Tibial nerve (tissue), 4 donors: ENCODE measurements at regions not wholly inside any gene's neighbourhood (a gene's known extent, or its start where the extent isn't known, plus 50 kb on each side); places are given as distances from the start of the nearest gene placed in this dataset.

Experiments
- DNase-seq, 2 donors: peaks; one replicate each; pipeline ENCODE4 v3.0.0-alpha.2; 2019; ENCODE audit warnings: low spot score in 2 of 2
- H3K27ac ChIP-seq, 4 donors: fragments of 200-600 bp; sonication (generic) in 3 of 4; one replicate each; pipeline ENCODE4 v1.5.1; 2017 to 2019; ENCODE audit warnings: mild to moderate bottlenecking in 1 of 4
- H3K27me3 ChIP-seq, 2 donors: fragments of 200-600 bp; sonication (generic) in 1 of 2; one replicate each; pipeline versions ENCODE4 v1.5.1 to v1.6.0; 2017 to 2019
- H3K36me3 ChIP-seq, 3 donors: fragments of 200-600 bp; sonication (generic); one replicate each; pipeline ENCODE4 v1.5.1; 2018 to 2019
- H3K4me1 ChIP-seq, 4 donors: fragments of 200-600 bp; sonication (generic) in 3 of 4; one replicate each; pipeline ENCODE4 v1.5.1; 2017 to 2019
- H3K4me3 ChIP-seq, 4 donors: fragments of 200-600 bp; sonication (generic) in 3 of 4; one replicate each; pipeline ENCODE4 v1.5.1; 2017 to 2019; ENCODE audit warnings: mild to moderate bottlenecking in 1 of 4, moderate library complexity in 1 of 4
- H3K9me3 ChIP-seq, 4 donors: fragments of 200-600 bp; sonication (generic) in 3 of 4; one replicate each; pipeline ENCODE4 v1.5.1; 2017 to 2019
- EP300 ChIP-seq, 2 donors: sonication (generic); formaldehyde crosslinking; IDR thresholded peaks; one replicate each; pipeline ENCODE4 v1.6.1; 2017; ENCODE audit warnings: antibody characterized with exemption in 2 of 2, mild to moderate bottlenecking in 1 of 2
- POLR2A ChIP-seq, 2 donors: fragments of 450-650 bp; IDR thresholded peaks; one replicate each; pipeline ENCODE4 v1.6.1; 2017; ENCODE audit warnings: antibody characterized with exemption in 2 of 2, mild to moderate bottlenecking in 2 of 2, moderate library complexity in 2 of 2
- WGBS, 2 donors: methylation state at CpG; one replicate each; pipeline ENCODE4 v1.1.5; 2018; 5-methylcytosine and 5-hydroxymethylcytosine counted together
- TF ChIP-seq, protein P1 (sequence below), 5 experiments: fragments of 200-600 bp in 3 of 5; fragments of 450-650 bp in 2 of 5; sonication (generic) in 3 of 5; IDR thresholded peaks; one replicate each; pipeline ENCODE4 v1.5.1; 2016 to 2019; ENCODE audit warnings: antibody characterized with exemption in 5 of 5, mild to moderate bottlenecking in 3 of 5, moderate library complexity in 2 of 5

DNA sequence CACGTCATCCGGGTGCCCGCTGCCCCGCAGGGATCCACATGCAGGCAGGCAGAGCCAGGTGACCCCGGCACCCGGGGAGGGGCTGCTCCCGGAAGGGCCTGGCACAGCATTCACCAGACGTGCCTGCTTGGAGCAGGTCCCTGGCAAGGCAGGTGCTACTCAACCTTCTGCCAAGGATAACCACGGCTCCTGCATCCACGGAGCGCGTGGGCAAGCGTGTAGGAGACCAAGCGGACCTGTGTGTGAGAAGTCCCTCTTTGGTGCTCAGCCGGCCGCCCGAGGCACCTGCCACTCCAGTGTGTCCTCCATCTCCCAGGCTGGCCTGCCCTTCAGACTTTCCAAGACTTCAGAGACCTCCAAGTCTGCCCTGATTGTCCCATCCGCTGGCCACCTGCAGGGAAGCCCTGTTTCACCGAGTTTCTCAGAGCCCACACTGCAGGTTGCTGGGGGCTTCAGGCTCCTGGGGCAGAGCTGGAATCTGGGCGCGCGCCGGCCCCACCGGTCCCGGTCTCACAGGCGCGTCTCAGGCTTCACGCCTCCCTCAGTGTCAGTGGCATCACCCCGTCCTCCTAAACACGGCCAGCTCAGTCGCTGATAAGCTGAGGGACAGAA is 124.3 kb downstream of the DLL1 start:
- DNase-seq, result no peak
- WGBS, 2 donors, result 81 to 82% methylated on average over 30 of the region's 31 CpGs
- no peaks in the 10 kb centered on the region for H3K36me3 ChIP-seq
- no peak for TF ChIP-seq POLR2A (IDR thresholded peaks at IDR 0.05)
- TF ChIP-seq, protein P1, sequence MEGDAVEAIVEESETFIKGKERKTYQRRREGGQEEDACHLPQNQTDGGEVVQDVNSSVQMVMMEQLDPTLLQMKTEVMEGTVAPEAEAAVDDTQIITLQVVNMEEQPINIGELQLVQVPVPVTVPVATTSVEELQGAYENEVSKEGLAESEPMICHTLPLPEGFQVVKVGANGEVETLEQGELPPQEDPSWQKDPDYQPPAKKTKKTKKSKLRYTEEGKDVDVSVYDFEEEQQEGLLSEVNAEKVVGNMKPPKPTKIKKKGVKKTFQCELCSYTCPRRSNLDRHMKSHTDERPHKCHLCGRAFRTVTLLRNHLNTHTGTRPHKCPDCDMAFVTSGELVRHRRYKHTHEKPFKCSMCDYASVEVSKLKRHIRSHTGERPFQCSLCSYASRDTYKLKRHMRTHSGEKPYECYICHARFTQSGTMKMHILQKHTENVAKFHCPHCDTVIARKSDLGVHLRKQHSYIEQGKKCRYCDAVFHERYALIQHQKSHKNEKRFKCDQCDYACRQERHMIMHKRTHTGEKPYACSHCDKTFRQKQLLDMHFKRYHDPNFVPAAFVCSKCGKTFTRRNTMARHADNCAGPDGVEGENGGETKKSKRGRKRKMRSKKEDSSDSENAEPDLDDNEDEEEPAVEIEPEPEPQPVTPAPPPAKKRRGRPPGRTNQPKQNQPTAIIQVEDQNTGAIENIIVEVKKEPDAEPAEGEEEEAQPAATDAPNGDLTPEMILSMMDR (IDR thresholded peaks at IDR 0.05), result no peak
- no peak for TF ChIP-seq EP300 (IDR thresholded peaks at IDR 0.05)
- no peak overlapping the region for H3K27ac ChIP-seq
- peaks cover 0 to 2% (median 0%) of the 10 kb centered on the region in 4 donors for H3K9me3 ChIP-seq
- peaks cover 0 to 5% (median 1%) of the 10 kb centered on the region in 4 donors for H3K4me1 ChIP-seq
- H3K4me3 ChIP-seq, result no peak overlapping the region
- no peaks in the 10 kb centered on the region for H3K27me3 ChIP-seq

DNA sequence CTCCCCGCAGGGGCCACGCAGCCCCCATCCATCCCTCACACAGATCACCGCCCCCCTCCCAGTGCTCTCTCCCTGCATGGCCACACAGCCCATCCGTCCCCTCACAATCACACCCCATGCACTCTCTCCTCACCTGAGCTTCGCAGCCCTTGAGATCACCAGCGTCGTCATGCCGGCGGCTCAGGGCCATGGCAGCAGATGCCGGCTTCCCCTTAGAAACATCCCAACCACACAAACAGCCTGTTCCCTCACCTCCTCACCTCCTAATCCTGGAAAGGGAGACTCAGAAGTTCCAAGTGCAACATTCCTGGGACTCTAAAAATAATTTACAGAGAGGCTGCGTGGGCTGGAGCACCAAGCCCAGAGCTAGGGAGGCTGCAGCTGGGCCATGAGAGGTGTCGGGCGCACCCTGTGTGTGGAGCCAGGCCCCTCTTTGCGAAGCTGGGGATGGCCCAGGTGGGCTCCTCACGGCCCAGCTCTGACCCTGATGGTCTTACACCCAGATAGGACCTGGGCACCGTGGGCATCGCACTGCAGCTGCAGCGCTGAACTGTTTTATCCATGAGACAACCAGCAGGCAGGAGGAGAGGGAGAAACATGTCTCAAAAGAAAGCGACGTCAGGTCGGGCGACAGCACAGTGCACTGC is 125.3 kb downstream of the DLL1 start:
- Histone ChIP-seq H3K4me1 (peaks cover 0 to 5% (median 1%) of the 10 kb centered on the region in 4 donors), H3K9me3 (peaks cover 0 to 2% (median 0%) of the 10 kb centered on the region in 4 donors), H3K36me3 (no peaks in the 10 kb centered on the region), H3K27me3 (no peaks in the 10 kb centered on the region), H3K4me3 (no peak overlapping the region), H3K27ac (no peak overlapping the region)
- TF ChIP-seq, protein P1 (IDR thresholded peaks at IDR 0.05), result no peak
- TF ChIP-seq POLR2A (IDR thresholded peaks at IDR 0.05) (no peak), EP300 (IDR thresholded peaks at IDR 0.05) (no peak)
- no peak for DNase-seq
- WGBS, 2 donors, result 58 to 64% methylated on average over 22 of the region's 22 CpGs

DNA sequence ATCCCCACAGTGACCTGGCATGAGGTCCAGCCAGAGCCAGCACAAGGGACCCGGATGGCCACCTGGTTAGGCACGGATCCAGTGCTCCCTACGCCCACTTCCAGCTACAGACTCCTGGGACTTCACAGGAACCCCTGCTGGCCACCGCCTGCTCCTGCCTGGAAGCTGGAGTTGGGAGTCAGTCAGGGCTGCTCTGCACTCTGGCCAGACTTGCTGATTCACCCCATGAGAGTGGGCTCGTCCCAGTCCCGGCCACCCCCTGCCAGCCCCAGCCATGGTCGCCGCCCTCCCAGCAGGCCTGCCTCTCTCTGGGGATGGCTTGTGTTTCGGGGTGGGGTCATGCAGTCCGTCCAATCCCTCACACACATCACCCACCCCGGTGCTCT is 125.8 kb downstream of the DLL1 start:
- 16 to 52% methylated on average over 6 to 11 of the region's 11 CpGs for WGBS, 2 donors
- H3K9me3 ChIP-seq, result peaks cover 0 to 2% (median 0%) of the 10 kb centered on the region in 4 donors
- TF ChIP-seq, protein P1 (IDR thresholded peaks at IDR 0.05), result no peak
- TF ChIP-seq POLR2A (IDR thresholded peaks at IDR 0.05) (no peak), EP300 (IDR thresholded peaks at IDR 0.05) (no peak)
- peaks cover 0 to 5% (median 1%) of the 10 kb centered on the region in 4 donors for H3K4me1 ChIP-seq
- no peaks in the 10 kb centered on the region for H3K36me3 ChIP-seq
- H3K4me3 ChIP-seq, result no peak overlapping the region
- H3K27ac ChIP-seq, result no peak overlapping the region
- no peak for DNase-seq
- H3K27me3 ChIP-seq, result no peaks in the 10 kb centered on the region

DNA sequence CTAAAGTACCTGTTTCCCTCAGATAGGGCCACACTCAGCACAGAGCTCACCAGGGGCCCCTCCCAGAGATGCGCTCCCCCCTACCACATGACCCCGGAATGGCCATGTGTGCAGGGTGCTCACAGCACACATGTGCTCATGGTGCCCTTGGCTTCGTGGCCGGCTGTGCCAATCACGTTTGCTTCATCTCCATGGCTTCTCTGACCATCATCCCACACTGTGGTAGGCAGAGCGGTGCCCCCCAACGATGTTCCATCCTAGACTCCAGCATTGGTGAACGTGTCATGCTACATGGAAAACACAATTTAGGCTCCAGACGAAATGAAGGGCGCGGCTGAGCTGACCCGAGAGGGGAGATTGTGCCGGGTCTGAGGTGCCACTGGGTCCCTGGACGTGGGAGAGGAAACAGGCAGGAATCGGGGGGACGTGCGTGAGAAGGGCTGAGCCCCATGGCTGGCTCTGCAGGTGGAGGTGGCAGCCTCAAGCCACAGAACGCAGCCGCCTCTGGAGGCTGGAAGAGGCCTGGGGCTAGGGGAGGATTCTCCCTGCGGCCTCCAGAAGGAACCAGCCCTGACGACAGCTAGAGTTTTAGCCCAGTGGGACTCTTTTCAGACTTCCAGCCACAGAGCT is 126.5 kb downstream of the DLL1 start:
- 81 to 84% methylated on average over 19 to 21 of the region's 21 CpGs for WGBS, 2 donors

More for the DNA sequence above, 126.5 kb downstream of the DLL1 start:
- DNase-seq, result no peak
- H3K4me1 ChIP-seq, result peaks cover 0 to 5% (median 1%) of the 10 kb centered on the region in 4 donors
- TF ChIP-seq, protein P1 (IDR thresholded peaks at IDR 0.05), result no peak
- TF ChIP-seq EP300 (IDR thresholded peaks at IDR 0.05) (no peak), POLR2A (IDR thresholded peaks at IDR 0.05) (no peak)
- no peak overlapping the region for H3K27ac ChIP-seq
- H3K36me3 ChIP-seq, result no peaks in the 10 kb centered on the region
- no peak overlapping the region for H3K4me3 ChIP-seq
- H3K27me3 ChIP-seq, result no peaks in the 10 kb centered on the region
- H3K9me3 ChIP-seq, result peaks cover 0 to 2% (median 0%) of the 10 kb centered on the region in 4 donors
